Mucosa of stomach (tissue), 1 donor: ENCODE measurements at regions not wholly inside any gene's neighbourhood (a gene's known extent, or its start where the extent isn't known, plus 50 kb on each side); places are given as distances from the start of the nearest gene placed in this dataset.

Experiments
- H3K27me3 ChIP-seq: one replicate; pipeline ENCODE4 v1.7.0; 2013; ENCODE audit warnings: mild to moderate bottlenecking, low read length; ENCODE audit not compliant: control insufficient read depth, insufficient read depth
- H3K36me3 ChIP-seq: one replicate; pipeline ENCODE4 v1.7.0; 2013; ENCODE audit warnings: low read length; ENCODE audit not compliant: control insufficient read depth, insufficient read depth
- H3K4me1 ChIP-seq: one replicate; pipeline ENCODE4 v1.7.0; 2013; ENCODE audit warnings: mild to moderate bottlenecking, low read length; ENCODE audit not compliant: control insufficient read depth, insufficient read depth
- H3K4me3 ChIP-seq: one replicate; pipeline ENCODE4 v1.7.0; 2013; ENCODE audit warnings: low read length
- H3K9ac ChIP-seq: one replicate; pipeline ENCODE4 v1.7.0; 2013; ENCODE audit warnings: mild to moderate bottlenecking, low read length, moderate library complexity
- H3K9me3 ChIP-seq: one replicate; pipeline ENCODE4 v1.7.0; 2013; ENCODE audit warnings: mild to moderate bottlenecking, low read length, moderate library complexity; ENCODE audit not compliant: control insufficient read depth
- donor health status: Pancreatic carcinoma.

DNA sequence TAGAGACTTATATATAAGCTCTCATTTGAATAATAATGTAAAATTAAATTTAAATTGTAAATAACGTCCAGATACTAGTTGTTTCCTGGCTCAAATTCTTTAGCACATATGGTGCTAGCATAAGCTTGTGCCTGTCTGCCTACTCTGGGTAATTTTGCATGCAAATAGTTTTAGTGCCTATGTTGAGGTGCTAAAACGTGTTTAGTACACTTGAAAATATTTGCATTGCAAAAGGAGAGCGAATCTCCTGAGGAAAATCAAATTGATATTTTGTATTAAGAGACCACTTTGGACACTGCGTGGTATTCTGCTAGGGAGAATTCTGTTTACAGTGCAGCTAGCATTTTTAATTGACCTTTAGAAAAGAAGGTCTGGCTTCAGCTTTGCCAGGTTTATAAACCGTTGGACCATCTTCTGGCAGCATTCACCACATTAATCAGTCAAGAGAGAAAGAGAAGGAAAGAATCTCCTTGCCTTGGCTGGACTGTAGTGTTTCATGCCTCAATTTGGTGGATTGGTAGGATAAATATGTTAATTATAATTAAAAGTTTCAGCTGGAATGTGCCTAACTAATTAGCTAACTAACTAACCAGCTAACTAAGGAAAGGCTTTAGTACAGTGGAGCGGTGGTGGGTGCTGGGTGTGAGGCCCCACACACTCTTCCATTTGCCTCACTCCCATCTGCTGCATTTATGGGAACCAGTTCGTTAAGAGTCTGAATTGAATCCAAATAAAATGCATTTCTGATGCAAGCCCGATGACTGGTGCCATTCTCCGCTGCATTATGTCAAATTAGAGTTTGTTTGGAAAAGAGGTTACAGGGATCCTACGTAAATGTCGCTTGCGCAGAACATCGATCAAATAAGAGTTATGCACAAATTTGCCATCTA is 150.1 kb upstream of the MPDZ start:
- H3K4me3 ChIP-seq, result no peak overlapping the region
- no peaks in the 10 kb centered on the region for H3K36me3 ChIP-seq

DNA sequence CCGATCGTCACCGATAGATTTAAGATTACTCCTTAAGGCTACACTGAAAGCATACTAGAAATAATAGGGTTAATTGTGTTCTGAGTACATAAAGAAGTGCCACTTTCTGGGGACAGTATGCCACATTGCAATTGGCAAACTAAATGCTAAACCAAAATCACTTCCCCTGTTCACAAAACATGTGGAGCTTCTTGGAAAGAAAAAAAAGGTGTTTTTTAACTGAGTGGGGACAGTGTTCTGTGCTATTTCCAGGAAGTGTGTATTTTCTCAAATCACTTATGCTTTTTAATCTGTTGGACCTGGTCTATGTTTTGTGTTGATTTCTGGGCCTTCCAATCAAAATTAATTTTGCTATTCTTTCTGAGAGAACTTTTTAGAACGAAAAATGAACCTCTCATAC is 149.3 kb upstream of the MPDZ start:
- no peak overlapping the region for H3K9ac ChIP-seq
- no peaks in the 10 kb centered on the region for H3K27me3 ChIP-seq
- no peak overlapping the region for H3K4me3 ChIP-seq
- H3K9me3 ChIP-seq, result no peaks in the 10 kb centered on the region
- H3K36me3 ChIP-seq, result no peaks in the 10 kb centered on the region
- H3K4me1 ChIP-seq, result no peaks in the 10 kb centered on the region

More for the DNA sequence above, 150.1 kb upstream of the MPDZ start:
- no peaks in the 10 kb centered on the region for H3K27me3 ChIP-seq
- no peaks in the 10 kb centered on the region for H3K9me3 ChIP-seq
- no peaks in the 10 kb centered on the region for H3K4me1 ChIP-seq
- H3K9ac ChIP-seq, result no peak overlapping the region

DNA sequence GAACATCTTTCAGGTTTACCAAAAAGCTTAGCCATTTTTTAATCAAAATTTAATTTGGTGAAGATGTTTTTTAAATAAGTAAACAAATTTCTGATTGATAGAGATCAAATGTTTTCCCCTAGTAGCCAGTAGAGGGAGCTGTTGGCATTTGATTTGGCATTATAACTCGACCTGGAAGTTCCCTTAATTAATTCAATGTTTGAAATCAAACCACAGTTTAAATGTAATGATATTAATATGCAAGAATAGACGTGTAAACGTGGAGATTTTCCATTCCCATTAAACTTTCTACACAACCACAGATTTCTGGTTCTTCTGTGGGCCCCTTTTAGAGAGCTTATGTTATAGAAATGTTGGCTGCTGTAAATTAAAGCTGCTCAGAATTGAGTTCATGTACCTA is 148.1 kb upstream of the MPDZ start:
- H3K4me1 ChIP-seq, result no peaks in the 10 kb centered on the region

DNA sequence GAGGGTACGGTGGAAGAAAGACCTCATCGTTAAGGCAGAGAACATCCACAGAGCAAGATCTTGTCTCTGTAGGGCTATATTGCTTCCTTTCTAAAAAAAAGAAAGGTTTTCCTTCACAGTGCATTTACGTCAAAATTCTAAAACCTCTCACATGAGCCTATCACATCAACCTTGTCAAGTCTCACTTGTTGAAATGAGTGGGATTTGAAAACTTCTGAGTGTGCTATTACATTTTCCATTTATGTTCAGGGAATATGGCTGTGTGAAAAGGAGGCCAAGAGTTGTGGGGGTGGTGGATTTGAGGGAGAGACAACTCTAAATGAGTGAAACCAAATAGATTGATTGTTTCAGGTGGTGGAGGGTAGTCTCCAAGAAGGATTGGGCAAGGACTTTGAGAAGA is 147.1 kb upstream of the MPDZ start:
- no peaks in the 10 kb centered on the region for H3K36me3 ChIP-seq
- no peaks in the 10 kb centered on the region for H3K4me1 ChIP-seq
- H3K9ac ChIP-seq, result no peak overlapping the region
- H3K4me3 ChIP-seq, result no peak overlapping the region
- H3K9me3 ChIP-seq, result no peaks in the 10 kb centered on the region
- H3K27me3 ChIP-seq, result no peaks in the 10 kb centered on the region

More for the DNA sequence above, 148.1 kb upstream of the MPDZ start:
- Histone ChIP-seq H3K27me3 (no peaks in the 10 kb centered on the region), H3K9ac (no peak overlapping the region), H3K4me3 (no peak overlapping the region), H3K36me3 (no peaks in the 10 kb centered on the region), H3K9me3 (no peaks in the 10 kb centered on the region)

DNA sequence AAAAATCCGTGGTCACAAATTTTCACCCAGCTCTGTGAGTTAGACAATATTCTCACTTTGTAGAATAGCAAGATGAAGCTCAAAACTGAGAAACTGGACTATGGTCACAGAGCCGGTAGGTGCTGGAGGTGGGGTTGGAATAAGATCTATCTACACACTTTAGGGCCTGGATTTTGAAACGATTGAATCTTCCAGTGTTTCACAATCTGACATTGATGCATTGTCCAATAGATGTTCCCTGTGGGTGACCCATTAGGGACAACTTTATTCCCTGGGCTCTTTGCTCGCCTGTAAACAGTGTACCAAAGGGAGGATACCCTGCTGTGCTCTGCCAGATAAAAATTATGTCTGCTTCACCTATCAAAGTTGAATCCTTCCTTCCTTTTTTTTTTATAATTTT is 145.4 kb upstream of the MPDZ start:
- Histone ChIP-seq H3K4me1 (no peaks in the 10 kb centered on the region), H3K9me3 (no peaks in the 10 kb centered on the region), H3K27me3 (no peaks in the 10 kb centered on the region), H3K9ac (no peak overlapping the region), H3K36me3 (no peaks in the 10 kb centered on the region), H3K4me3 (no peak overlapping the region)

DNA sequence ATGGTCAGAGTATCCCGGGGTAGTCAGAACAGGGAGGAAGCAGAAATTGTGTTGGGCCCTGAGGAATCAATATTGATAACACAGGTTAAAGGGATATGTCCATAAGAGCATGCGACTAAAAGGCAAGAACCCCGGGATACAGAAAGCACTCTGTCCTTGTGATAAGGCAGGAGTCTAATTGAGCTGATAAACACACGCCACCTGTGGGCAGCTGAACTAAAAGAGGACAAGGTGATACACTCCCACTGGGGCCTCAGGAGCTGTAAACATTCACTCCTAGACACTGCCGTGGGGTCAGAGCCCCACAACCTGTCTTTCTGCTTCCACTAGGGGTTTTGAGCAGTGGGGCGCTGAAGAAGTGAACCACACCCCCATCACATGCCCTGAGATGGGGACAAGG is 144.7 kb upstream of the MPDZ start:
- H3K9me3 ChIP-seq, result no peaks in the 10 kb centered on the region
- H3K4me3 ChIP-seq, result no peak overlapping the region
- no peaks in the 10 kb centered on the region for H3K4me1 ChIP-seq
- no peak overlapping the region for H3K9ac ChIP-seq
- H3K36me3 ChIP-seq, result no peaks in the 10 kb centered on the region
- H3K27me3 ChIP-seq, result no peaks in the 10 kb centered on the region

DNA sequence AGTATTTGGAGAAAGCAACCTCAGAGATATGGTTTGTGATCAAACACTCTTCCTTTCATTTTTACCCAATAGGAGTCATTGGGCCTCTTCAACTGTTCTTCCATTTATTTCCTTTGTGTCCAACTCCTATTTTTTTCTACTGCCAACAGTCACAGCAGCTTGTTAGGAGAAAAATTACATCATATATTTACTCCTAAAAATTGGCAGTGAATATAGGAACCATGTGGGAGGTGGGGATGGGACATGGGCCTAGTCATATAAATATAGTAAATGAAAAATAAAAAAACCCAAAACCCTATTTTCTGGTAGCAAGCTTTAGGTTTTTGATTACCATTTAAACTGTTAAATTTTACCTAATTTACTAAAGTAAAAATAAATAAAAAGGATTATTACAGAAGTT is 134.9 kb upstream of the MPDZ start:
- Histone ChIP-seq H3K9ac (no peak overlapping the region), H3K9me3 (no peaks in the 10 kb centered on the region), H3K4me3 (no peak overlapping the region), H3K27me3 (no peaks in the 10 kb centered on the region), H3K36me3 (no peaks in the 10 kb centered on the region), H3K4me1 (no peaks in the 10 kb centered on the region)

DNA sequence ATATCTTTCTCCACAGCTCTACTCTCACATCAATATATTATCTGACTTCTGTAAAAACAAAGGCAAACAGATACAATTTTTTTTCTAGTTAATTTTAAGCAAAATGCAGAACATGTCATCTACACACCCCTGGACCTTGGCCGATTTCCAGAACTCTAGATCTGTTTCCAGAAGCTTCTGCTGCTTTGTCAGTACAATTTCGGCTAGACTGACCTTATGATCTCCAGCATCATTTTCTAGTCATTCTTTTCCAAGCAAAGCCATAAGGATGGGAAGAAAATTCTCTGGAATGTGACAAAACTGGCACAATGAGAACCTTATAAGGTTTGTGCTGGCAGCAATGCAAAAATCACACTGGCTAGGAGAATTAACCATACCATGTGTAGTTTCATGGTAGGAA is 132.8 kb upstream of the MPDZ start:
- Histone ChIP-seq H3K27me3 (no peaks in the 10 kb centered on the region), H3K4me1 (no peaks in the 10 kb centered on the region), H3K36me3 (no peaks in the 10 kb centered on the region)

DNA sequence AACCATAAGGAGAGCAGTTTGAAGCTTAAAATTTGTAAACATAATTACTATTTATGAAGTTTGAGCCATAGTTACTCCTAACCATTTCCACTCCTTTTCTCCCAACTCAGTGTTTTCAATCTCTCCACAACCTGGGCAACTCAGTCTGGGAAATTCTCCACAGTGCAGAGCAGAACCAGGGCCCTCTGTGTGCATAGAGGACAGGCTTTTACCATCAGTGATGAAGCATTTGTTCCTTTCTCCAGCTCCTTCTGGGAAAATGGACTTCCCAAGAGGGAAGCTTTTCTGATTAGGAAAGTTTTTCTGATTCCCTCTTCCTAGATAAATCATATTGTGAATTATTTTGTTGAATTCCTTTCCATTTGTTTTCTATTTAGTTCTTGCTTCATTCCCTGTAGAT is 132.3 kb upstream of the MPDZ start:
- H3K4me1 ChIP-seq, result no peaks in the 10 kb centered on the region
- no peak overlapping the region for H3K4me3 ChIP-seq
- H3K27me3 ChIP-seq, result no peaks in the 10 kb centered on the region
- H3K9me3 ChIP-seq, result no peaks in the 10 kb centered on the region
- no peak overlapping the region for H3K9ac ChIP-seq
- no peaks in the 10 kb centered on the region for H3K36me3 ChIP-seq

More for the DNA sequence above, 132.8 kb upstream of the MPDZ start:
- Histone ChIP-seq H3K9me3 (no peaks in the 10 kb centered on the region), H3K4me3 (no peak overlapping the region), H3K9ac (no peak overlapping the region)

DNA sequence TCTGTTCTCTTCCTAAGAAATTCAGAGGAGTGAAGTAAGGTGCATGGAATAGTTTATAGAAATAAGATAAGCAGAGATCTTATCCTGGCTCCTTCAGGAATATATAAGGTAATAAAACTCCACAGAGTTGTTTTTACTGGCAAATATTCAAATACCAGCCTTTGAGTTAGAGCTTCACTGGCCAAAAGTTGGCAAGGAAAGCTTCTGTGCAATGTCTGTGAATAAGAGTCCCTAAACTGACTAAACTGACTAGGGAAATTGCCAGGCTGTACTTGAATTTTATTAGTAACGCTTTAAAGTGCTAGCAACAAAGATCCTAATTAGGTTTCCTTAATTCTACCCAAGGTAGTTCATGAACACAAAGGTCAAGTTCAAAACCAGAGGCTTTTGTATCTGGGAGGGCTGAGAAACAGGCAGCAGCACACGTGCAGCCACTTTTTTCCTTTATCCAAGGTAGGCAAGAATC is 131.1 kb upstream of the MPDZ start:
- Histone ChIP-seq H3K4me1 (no peaks in the 10 kb centered on the region), H3K36me3 (no peaks in the 10 kb centered on the region), H3K9ac (no peak overlapping the region), H3K4me3 (no peak overlapping the region), H3K9me3 (no peaks in the 10 kb centered on the region), H3K27me3 (no peaks in the 10 kb centered on the region)

DNA sequence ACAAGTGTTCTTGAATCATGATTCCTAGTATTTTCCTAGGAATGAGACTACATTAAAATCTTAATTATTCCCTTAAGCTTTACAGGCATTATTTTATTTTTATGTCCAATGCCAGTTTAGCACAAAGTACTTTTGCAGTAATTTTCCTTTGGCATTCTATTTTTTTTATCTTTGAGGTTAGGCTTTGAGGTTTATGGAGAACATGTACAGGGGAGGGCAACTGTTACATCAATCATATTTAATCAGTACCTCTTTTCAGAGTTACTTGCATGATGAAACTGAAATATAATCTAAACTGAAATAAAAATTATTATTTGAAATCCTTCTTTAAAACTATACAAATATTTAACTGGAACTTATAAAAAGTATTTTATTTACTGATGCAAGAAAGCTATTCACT is 118.2 kb upstream of the MPDZ start:
- Histone ChIP-seq H3K4me3 (no peak overlapping the region), H3K36me3 (no peaks in the 10 kb centered on the region), H3K4me1 (no peaks in the 10 kb centered on the region), H3K27me3 (no peaks in the 10 kb centered on the region), H3K9ac (no peak overlapping the region), H3K9me3 (no peaks in the 10 kb centered on the region)

DNA sequence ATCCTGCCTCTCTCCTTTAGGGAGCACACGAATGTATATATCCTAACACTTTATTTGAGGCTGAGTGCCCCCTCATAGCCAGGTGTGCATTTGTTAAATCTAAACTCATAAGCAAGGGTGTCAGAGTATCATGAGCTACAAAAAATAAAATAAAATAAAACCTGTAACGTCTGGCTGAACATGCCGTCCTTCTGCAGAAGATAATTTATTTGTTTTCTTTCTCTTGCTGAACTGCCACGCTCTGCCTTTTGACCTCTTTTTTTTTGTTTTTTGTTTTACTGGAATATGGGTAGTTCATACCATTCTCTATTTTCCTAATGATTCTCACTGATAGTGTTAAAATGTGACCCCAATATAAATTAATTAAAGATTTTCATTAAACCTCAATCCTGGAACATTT is 117.7 kb upstream of the MPDZ start:
- Histone ChIP-seq H3K36me3 (no peaks in the 10 kb centered on the region), H3K4me3 (no peak overlapping the region), H3K27me3 (no peaks in the 10 kb centered on the region), H3K9me3 (no peaks in the 10 kb centered on the region), H3K9ac (no peak overlapping the region), H3K4me1 (no peaks in the 10 kb centered on the region)
